HL-60 (cell line): ENCODE measurements at regions not wholly inside any gene's neighbourhood (a gene's known extent, or its start where the extent isn't known, plus 50 kb on each side); places are given as distances from the start of the nearest gene placed in this dataset.

Source experiments
- GABPA ChIP-seq: IDR thresholded peaks from 2 replicates; pipeline ENCODE4 v1.6.1; 2012; ENCODE audit warnings: low read depth
- POLR2AphosphoS5 ChIP-seq: IDR thresholded peaks from 2 replicates; pipeline ENCODE4 v1.6.1; 2012; ENCODE audit warnings: low read depth
- SPI1 ChIP-seq: IDR thresholded peaks from 2 replicates; pipeline ENCODE4 v1.6.1; 2012; ENCODE audit warnings: low read depth, mild to moderate bottlenecking, borderline replicate concordance
- TF ChIP-seq, protein P1 (sequence below): IDR thresholded peaks from one replicate; pipeline ENCODE4 v1.5.1; 2011; ENCODE audit warnings: low read length, control low read depth, inconsistent platforms; ENCODE audit not compliant: insufficient read depth
- TF ChIP-seq, protein P2 (sequence below): IDR thresholded peaks from 2 replicates; pipeline ENCODE4 v1.6.1; 2012; ENCODE audit warnings: low read depth; ENCODE audit not compliant: insufficient replicate concordance

DNA sequence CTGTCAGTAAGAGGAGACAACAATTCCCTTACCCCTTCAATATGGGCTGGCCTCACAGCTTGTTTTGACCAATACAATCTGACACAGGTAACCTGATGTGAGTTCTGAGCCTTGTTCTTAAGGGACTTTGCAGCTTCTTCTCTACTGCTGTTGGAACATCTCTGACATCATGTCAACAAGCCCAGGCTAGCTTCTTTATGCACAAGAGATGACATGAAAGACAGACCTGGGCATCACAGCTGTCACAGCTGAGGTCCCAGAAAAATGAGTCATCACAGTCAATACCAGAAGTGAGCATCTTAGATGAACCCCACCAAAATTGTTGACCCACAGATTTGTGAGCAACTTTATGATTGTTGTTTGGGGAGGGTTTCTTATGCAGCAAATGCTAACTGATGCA, 431.7 kb upstream of the PSMD7 start:
- TF ChIP-seq, protein P1, sequence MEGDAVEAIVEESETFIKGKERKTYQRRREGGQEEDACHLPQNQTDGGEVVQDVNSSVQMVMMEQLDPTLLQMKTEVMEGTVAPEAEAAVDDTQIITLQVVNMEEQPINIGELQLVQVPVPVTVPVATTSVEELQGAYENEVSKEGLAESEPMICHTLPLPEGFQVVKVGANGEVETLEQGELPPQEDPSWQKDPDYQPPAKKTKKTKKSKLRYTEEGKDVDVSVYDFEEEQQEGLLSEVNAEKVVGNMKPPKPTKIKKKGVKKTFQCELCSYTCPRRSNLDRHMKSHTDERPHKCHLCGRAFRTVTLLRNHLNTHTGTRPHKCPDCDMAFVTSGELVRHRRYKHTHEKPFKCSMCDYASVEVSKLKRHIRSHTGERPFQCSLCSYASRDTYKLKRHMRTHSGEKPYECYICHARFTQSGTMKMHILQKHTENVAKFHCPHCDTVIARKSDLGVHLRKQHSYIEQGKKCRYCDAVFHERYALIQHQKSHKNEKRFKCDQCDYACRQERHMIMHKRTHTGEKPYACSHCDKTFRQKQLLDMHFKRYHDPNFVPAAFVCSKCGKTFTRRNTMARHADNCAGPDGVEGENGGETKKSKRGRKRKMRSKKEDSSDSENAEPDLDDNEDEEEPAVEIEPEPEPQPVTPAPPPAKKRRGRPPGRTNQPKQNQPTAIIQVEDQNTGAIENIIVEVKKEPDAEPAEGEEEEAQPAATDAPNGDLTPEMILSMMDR, result no peak
- no peak for TF ChIP-seq POLR2AphosphoS5
- TF ChIP-seq, protein P2, sequence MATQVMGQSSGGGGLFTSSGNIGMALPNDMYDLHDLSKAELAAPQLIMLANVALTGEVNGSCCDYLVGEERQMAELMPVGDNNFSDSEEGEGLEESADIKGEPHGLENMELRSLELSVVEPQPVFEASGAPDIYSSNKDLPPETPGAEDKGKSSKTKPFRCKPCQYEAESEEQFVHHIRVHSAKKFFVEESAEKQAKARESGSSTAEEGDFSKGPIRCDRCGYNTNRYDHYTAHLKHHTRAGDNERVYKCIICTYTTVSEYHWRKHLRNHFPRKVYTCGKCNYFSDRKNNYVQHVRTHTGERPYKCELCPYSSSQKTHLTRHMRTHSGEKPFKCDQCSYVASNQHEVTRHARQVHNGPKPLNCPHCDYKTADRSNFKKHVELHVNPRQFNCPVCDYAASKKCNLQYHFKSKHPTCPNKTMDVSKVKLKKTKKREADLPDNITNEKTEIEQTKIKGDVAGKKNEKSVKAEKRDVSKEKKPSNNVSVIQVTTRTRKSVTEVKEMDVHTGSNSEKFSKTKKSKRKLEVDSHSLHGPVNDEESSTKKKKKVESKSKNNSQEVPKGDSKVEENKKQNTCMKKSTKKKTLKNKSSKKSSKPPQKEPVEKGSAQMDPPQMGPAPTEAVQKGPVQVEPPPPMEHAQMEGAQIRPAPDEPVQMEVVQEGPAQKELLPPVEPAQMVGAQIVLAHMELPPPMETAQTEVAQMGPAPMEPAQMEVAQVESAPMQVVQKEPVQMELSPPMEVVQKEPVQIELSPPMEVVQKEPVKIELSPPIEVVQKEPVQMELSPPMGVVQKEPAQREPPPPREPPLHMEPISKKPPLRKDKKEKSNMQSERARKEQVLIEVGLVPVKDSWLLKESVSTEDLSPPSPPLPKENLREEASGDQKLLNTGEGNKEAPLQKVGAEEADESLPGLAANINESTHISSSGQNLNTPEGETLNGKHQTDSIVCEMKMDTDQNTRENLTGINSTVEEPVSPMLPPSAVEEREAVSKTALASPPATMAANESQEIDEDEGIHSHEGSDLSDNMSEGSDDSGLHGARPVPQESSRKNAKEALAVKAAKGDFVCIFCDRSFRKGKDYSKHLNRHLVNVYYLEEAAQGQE, result no peak
- TF ChIP-seq GABPA, result no peak
- no peak for TF ChIP-seq SPI1
